Stimulated activated naive B cell treated with anti-CD40 and anti-IgM and Interleukin-4, amounts not matched to agents 10 μg/mL and 1 μg/mL and 100 μg/mL, for 72 hours (primary cell): ENCODE measurements at regions not wholly inside any gene's neighbourhood (a gene's known extent, or its start where the extent isn't known, plus 50 kb on each side); places are given as distances from the start of the nearest gene placed in this dataset.
A peak's percentile ranks its signal among the peaks of the same experiment; 100 is the strongest.
"Not testable (repeated sequence)": the region's sequence is repeated elsewhere in the genome, so short reads cannot be mapped to it uniquely, and the experiment has no call there.

Experiments used
- ATAC-seq, 2 donors: fragments of 150-1000 bp; cut with Tn5 transposase; replicated peaks; 2 replicates each; pipeline ENCODE4 v1.10.0; 2021; ENCODE audit warnings: moderate library complexity in 1 of 2
- DNase-seq: peaks from one replicate; pipeline ENCODE4 v3.0.0; 2021
- H3K27ac Mint-ChIP-seq: one replicate; pipeline ENCODE4 v1.8.0; 2022; ENCODE audit warnings: mild to moderate bottlenecking, mixed read lengths
- H3K27me3 Mint-ChIP-seq, 2 donors: one replicate each; pipeline ENCODE4 v1.8.0; 2022; ENCODE audit warnings: mixed read lengths in 2 of 2
- H3K36me3 Mint-ChIP-seq, 2 donors: one replicate each; pipeline ENCODE4 v1.8.0; 2022; ENCODE audit warnings: mixed read lengths in 2 of 2, mild to moderate bottlenecking in 1 of 2
- H3K4me1 Mint-ChIP-seq, 2 donors: one replicate each; pipeline ENCODE4 v1.8.0; 2022; ENCODE audit warnings: mixed read lengths in 2 of 2, mild to moderate bottlenecking in 1 of 2
- H3K4me3 Mint-ChIP-seq, 2 donors: one replicate each; pipeline ENCODE4 v1.8.0; 2022; ENCODE audit warnings: mild to moderate bottlenecking in 2 of 2, mixed read lengths in 2 of 2, moderate library complexity in 1 of 2
- H3K9me3 Mint-ChIP-seq, 2 donors: one replicate each; pipeline ENCODE4 v1.8.0; 2022; ENCODE audit warnings: mixed read lengths in 2 of 2, mild to moderate bottlenecking in 1 of 2

DNA sequence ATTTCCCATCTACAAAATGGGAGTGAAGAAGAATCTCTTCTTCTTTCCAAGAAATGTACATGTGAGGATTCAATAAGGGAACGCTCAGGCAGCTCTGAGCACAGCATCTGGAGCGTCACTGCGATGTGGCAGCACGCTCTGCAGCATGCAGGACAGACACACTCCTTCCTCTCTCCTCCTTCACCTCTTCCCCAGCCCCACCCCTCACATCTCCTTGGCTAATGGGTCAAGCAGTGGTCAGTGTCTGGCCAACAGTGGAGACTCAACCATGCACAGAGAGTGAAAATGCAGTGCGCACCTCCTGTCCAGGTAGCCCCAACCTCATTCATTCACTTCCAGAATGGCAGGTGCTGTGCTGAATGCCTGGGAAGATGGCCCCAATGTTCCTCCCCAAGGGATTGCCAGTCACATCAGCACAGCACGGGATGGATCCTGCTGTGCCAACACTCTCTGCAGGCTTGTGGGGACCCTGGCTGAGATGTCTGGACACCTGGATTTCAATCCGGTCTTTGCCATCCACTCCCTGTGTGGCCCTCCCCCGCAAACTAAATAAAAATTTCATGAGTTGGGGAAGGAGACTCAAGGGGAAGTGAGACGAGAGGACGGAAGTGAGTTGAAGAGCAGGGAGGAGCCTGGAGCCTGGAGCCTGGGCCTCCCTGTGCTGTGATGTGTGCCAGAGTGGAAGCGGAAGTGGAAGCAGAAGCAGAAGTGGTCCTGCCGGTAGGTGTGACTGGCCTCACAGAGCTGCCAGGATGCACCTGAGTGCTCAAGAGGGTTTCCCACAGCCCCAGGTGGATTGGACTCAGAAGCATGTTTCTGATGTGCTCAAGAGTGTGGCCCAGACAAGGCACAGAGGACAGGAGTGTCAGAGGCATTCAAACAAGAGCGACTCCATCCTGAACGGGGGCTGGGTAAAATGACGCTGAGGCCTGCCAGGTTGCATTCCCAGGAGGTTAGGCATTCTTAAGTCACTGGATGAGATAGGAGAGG lies 163.9 kb downstream of the SMAD6 start:
- peak overlapping the region; percentile 37 to 51 for H3K4me3 Mint-ChIP-seq
- H3K27me3 Mint-ChIP-seq = no peaks in the 10 kb centered on the region
- peak; percentile 97 to 98 for ATAC-seq
- H3K9me3 Mint-ChIP-seq = peaks cover 0 to 2% of the 10 kb centered on the region in 2 donors
- H3K4me1 Mint-ChIP-seq = peaks cover 26 to 46% of the 10 kb centered on the region in 2 donors
- peak overlapping the region; percentile 79 for H3K27ac Mint-ChIP-seq
- peak; percentile 88 for DNase-seq
- peaks cover 0 to 2% of the 10 kb centered on the region in 2 donors for H3K36me3 Mint-ChIP-seq

DNA sequence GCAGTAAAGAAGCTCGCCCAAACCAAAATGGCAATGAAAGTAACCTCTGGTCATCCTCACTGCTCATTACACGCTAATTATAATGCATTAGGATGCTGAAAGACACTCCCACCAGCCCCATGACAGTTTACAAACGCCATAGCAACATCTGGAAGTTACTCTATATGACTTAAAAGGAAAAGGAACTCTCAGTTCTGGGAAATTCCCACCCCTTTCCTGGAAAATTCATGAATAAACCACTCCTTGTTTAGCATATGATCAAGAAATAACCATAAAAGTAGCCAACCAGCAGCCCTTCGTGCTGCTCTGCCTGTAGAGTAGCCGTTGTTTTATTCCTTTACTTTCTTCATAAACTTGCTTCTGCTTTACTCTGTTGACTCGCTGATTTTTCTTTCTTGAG lies 164.6 kb downstream of the SMAD6 start:
- H3K27me3 Mint-ChIP-seq = no peaks in the 10 kb centered on the region
- no peak overlapping the region for H3K27ac Mint-ChIP-seq
- ATAC-seq (no peak), DNase-seq (no peak)
- H3K4me1 Mint-ChIP-seq = peaks cover 26 to 46% of the 10 kb centered on the region in 2 donors
- no peak overlapping the region for H3K4me3 Mint-ChIP-seq
- peaks cover 0 to 2% of the 10 kb centered on the region in 2 donors for H3K9me3 Mint-ChIP-seq
- H3K36me3 Mint-ChIP-seq = peaks cover 0 to 2% of the 10 kb centered on the region in 2 donors

DNA sequence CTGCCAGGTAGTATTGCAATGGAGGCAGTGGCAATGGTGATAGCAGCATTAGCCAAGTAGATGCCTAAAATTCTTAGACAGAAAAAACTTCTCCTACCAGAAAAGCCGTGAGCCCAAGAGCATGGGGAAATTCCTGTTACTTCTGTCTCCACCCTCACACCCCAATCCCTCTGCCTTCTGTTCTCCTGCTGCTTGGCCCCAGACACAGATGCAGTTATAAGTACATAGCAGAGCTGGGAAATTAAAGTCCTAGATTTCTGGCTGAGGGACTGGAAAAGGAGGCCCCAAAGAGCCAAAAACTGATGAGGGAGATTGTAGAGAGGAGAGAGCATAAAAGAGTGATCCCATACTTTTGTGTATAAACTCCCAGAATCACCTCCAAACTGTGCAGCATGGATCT lies 166.9 kb downstream of the SMAD6 start:
- Mint-ChIP-seq H3K27ac (no peak overlapping the region), H3K36me3 (peaks cover 0 to 2% of the 10 kb centered on the region in 2 donors), H3K4me3 (no peak overlapping the region), H3K9me3 (peaks cover 0 to 2% of the 10 kb centered on the region in 2 donors), H3K4me1 (peaks cover 12 to 41% of the 10 kb centered on the region in 2 donors), H3K27me3 (no peaks in the 10 kb centered on the region)
- DNase-seq (no peak), ATAC-seq (no peak)

DNA sequence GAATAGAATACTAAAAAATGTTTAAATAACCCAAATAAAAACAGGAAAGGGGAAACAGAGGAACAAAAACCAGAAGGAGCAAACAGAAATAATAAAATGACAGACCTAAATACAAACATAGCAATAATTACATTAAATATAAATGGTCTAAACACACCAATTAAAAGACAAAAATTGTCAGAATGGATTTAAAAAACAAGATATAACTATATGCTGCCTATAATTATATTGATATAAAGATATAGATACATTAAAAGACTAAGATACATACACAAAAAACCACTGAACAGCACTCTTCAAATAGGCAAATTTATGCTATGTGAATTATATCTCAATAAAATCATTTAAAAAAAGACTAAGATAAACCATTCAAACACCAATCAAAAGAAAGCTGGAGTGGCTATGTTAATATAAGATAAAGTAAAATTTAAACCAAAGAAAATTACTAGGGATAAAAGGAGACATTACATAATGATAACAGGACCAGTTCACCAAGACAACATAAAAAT lies 168.9 kb downstream of the SMAD6 start:
- H3K27me3 Mint-ChIP-seq = peaks cover 1 to 2% of the 10 kb centered on the region in 2 donors
- H3K4me1 Mint-ChIP-seq = peaks cover 7 to 24% of the 10 kb centered on the region in 2 donors
- DNase-seq (no peak), ATAC-seq (no peak)
- peaks cover 0 to 2% of the 10 kb centered on the region in 2 donors for H3K36me3 Mint-ChIP-seq
- no peak overlapping the region for H3K27ac Mint-ChIP-seq
- H3K9me3 Mint-ChIP-seq = peaks cover 0 to 2% of the 10 kb centered on the region in 2 donors
- H3K4me3 Mint-ChIP-seq = no peak overlapping the region

DNA sequence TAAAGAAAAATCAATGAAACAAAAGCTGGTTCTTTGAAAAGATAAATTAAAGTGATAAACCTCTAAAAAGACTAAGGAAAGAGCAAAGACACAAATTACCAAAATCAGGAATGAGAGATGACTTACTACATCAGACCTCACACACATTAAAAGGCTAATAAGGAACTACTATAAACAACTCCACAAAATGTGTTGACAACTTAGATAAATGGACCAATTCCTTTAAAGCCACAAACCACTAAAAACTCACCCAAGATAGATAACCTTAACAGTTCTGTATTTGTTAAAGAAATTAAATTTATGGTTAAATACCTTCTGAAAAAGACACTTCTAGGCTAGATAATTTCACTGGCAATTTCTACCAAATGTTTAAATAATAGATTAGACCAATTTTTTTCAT lies 170.4 kb downstream of the SMAD6 start:
- Mint-ChIP-seq H3K36me3 (no peaks in the 10 kb centered on the region), H3K9me3 (no peaks in the 10 kb centered on the region), H3K4me3 (no peak overlapping the region), H3K27ac (no peak overlapping the region), H3K27me3 (peaks cover 9% of the 10 kb centered on the region in 2 donors), H3K4me1 (peaks cover 5 to 12% of the 10 kb centered on the region in 2 donors)
- DNase-seq (no peak), ATAC-seq (no peak)

DNA sequence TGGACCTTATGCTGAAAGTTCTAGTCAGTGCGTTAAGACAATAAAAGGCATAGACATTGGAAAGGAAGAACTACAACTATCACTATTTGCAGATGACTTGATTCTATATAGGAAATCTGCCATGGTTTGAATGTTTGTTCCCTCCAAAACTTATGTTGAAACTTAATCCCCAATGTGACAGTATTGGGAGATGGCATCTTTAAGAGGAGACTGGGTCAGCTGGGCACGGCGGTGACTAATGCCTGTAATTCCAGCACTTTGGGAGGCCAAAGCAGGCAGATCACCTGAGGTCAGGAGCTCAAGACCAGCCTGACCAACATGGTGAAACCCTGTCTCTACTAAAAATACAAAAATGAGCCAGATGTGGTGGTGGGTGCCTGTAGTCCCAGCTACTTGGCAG lies 171.3 kb downstream of the SMAD6 start:
- Mint-ChIP-seq H3K27me3 (peaks cover 12 to 18% of the 10 kb centered on the region in 2 donors), H3K4me1 (peaks cover 11 to 17% of the 10 kb centered on the region in 2 donors)
- ATAC-seq, H3K36me3 Mint-ChIP-seq, H3K27ac Mint-ChIP-seq, DNase-seq, H3K9me3 Mint-ChIP-seq, H3K4me3 Mint-ChIP-seq: not testable (repeated sequence)

DNA sequence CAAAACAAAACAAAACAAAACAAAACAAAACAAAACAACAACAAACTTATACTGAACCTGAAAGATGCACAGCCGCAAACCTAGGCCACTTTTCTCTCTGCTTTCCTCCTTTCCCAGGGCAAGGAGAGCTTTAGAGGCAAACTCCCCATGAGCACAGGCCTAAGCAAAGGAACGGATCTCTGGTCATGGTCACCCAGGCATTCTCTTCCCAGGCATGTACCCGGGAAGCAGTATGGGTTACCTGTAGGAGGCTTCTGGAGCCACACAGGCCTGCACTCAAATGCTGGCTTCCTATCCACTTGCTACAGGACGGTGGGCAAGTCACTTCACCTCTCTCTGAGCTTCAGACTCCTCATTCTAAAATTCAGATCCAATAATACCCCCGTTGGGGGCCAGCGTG lies 171.8 kb downstream of the SMAD6 start:
- Mint-ChIP-seq H3K9me3 (no peaks in the 10 kb centered on the region), H3K27me3 (peaks cover 12 to 19% of the 10 kb centered on the region in 2 donors), H3K27ac (no peak overlapping the region), H3K4me1 (peaks cover 13 to 18% of the 10 kb centered on the region in 2 donors), H3K4me3 (no peak overlapping the region), H3K36me3 (no peaks in the 10 kb centered on the region)
- DNase-seq = no peak
- ATAC-seq = no peak

DNA sequence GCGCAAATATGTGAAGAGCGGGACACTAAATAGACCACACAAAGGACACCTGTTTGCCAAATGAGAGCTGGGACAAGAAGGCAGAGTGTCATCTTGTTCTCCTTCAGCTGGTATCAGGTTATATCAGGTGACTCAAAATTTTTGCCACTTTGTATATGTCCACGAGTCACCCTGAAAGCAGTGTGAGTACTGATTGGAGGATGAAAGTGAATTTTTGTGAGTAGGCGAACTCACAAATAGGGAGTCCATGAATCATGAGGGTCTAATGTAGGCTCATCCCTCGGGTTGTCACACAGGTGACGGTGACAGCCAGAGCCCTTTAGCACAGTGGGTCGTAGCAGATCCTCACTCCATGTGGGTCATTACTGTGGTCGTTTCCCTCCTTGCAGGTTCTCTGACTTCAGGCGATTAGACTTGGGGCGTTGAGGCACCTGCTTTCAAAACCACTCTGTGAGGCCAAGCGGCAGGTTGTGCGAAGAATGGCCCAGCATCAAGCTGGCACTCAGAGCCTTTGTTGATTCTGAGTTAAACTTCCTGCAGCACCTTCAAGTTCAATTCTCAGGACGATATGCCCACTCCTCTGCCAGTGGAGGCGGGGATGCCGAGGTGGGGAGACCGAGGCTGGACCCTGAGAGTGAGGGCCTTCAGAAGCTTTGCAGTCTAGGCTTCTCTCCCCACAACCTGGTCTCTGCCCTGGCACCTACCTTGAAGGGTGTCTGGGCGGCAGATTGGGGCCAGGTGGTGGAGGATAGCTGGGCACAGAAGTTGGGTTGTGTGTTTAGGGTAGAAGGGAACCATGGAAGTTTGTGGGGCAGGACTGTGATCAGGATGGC lies 173.8 kb downstream of the SMAD6 start:
- no peak for ATAC-seq
- no peak for DNase-seq
- Mint-ChIP-seq H3K4me1 (peaks cover 20 to 29% of the 10 kb centered on the region in 2 donors), H3K9me3 (no peaks in the 10 kb centered on the region), H3K27me3 (peaks cover 14 to 21% of the 10 kb centered on the region in 2 donors), H3K27ac (no peak overlapping the region), H3K36me3 (no peaks in the 10 kb centered on the region), H3K4me3 (no peak overlapping the region)

DNA sequence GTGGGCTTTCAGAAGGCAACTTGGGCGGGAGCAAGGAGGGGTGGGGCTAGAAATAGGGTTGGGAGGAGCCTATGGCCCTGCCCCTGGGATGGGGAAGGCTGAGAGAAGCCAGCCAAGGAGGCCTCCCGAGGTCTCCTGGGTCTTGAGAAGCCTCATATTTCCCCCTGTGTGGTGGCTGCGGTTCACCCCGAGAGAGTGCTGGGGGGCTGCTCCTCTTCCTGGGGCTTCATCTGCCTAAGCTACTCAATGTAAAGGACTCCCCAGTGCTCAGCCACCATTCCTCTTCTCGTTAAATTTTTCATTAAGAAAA lies 174.3 kb downstream of the SMAD6 start:
- no peak for DNase-seq

DNA sequence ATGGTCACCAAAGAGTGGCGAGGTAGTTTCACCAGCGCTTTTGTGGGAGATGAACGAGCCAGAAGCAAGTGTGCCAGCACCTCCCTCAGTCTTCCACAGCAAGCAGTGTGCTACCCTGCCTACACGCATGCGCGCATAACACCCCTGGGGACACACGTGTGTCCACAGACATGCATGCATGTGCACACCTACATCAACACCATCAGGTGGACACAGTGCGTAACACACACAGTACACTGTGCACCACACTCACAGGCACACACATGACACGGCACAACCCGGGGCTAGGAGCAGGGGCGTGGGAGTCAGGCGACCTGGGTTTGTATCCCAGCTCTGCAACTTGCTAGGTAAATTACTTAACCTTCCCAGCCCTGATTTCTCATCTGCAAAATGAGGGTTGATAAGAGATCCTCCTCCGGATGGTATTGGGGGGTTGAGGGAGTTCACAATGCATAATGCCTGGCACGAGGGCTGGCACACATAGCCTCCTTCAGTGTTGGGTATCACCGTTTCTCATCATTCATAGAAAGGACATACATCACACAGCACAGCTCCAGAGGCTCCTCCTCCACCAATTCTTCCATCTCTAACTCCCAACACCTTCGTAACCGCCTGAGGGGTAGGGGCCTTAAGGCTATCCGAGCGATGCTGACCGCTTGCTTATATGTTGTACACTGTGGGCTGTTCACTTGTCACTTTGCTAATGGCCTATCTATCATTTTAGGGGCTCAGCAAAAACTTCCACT lies 174.9 kb downstream of the SMAD6 start:
- DNase-seq = no peak
- peaks cover 0 to 2% of the 10 kb centered on the region in 2 donors for H3K36me3 Mint-ChIP-seq
- H3K27ac Mint-ChIP-seq = peak overlapping the region; percentile 74
- peaks cover 24 to 33% of the 10 kb centered on the region in 2 donors for H3K4me1 Mint-ChIP-seq
- H3K4me3 Mint-ChIP-seq = no peak overlapping the region
- H3K27me3 Mint-ChIP-seq = peaks cover 19 to 32% of the 10 kb centered on the region in 2 donors
- H3K9me3 Mint-ChIP-seq = no peaks in the 10 kb centered on the region
- no peak for ATAC-seq

More for the DNA sequence above, 174.3 kb downstream of the SMAD6 start:
- ATAC-seq = no peak
- Mint-ChIP-seq H3K4me3 (no peak overlapping the region), H3K27me3 (peaks cover 19 to 26% of the 10 kb centered on the region in 2 donors), H3K36me3 (peaks cover 0 to 2% of the 10 kb centered on the region in 2 donors), H3K27ac (no peak overlapping the region), H3K9me3 (no peaks in the 10 kb centered on the region), H3K4me1 (peaks cover 24 to 34% of the 10 kb centered on the region in 2 donors)

DNA sequence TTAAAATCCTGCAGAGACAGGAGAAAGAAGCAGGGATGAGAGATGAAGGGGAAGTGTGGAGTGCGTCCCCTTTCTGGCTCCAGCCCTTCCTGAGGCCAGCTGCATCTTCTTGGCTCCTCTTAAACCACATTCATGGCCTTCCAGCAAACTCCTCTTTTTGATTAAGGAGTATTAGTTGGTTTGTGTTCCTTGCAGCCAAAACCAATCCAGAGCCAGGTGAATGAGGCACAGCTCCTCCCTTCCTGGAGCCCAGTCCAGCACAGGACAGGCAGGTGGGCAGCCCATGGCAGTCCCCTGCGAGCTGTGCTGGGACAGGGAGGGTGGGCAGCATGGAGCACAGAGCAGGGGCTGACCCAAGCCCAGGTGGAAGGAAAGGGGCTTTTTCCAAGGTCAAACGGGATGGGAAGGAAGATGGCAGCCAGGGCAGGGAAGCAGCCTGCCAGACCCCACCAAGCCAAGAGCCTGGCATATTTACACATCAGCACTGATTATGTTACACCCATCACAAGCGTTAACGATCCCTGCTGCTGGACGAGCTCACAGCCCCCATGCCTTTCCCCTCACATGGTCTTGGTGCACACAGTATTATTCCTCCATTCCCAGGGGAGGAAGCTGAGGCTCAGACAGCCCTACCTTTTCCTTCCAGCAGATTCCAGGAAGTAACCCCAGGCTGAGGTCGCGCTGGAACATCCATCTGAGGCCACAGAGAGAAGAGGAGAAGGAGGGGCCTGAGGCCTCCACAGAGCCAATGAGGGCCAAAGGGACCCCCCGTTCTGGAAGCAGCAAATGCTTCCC lies 175.6 kb downstream of the SMAD6 start:
- H3K9me3 Mint-ChIP-seq = no peaks in the 10 kb centered on the region
- H3K36me3 Mint-ChIP-seq = peaks cover 0 to 2% of the 10 kb centered on the region in 2 donors
- no peak overlapping the region for H3K4me3 Mint-ChIP-seq
- H3K27me3 Mint-ChIP-seq = peaks cover 19 to 39% of the 10 kb centered on the region in 2 donors
- peak overlapping the region; percentile 74 for H3K27ac Mint-ChIP-seq
- DNase-seq = no peak
- no peak for ATAC-seq
- H3K4me1 Mint-ChIP-seq = peaks cover 24 to 26% of the 10 kb centered on the region in 2 donors

DNA sequence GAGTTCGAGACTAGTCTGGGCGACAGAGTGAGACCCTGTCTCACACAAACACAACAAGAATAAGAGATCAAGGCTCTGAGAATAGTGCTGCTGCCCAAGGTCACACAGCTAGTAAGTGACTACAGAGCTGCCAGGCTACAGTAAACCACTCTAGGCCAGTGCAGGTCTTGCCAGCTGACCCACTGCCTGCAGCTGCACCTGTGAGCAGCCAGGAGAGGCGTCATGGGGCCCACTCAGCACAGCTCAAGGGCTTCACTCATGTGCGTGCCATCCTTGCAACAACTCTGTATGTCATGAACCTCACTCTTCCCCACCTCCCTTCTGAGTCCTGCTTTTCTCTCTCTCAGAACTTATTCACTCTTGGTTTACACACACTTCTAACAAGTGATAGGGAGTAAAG lies 176.7 kb downstream of the SMAD6 start:
- DNase-seq (no peak), ATAC-seq (peak in 1 of 2 donors; percentile 16)
- Mint-ChIP-seq H3K27ac (no peak overlapping the region), H3K4me3 (no peak overlapping the region), H3K27me3 (peaks cover 24 to 47% of the 10 kb centered on the region in 2 donors), H3K36me3 (peaks cover 0 to 2% of the 10 kb centered on the region in 2 donors), H3K9me3 (no peaks in the 10 kb centered on the region), H3K4me1 (peaks cover 25 to 26% of the 10 kb centered on the region in 2 donors)
